Left cardiac atrium (tissue), 4 donors: ENCODE measurements at regions not wholly inside any gene's neighbourhood (a gene's known extent, or its start where the extent isn't known, plus 50 kb on each side); places are given as distances from the start of the nearest gene placed in this dataset.

Experiments used
- ATAC-seq, 2 donors: fragments of 200-7000 bp; cut with Tn5 transposase; one replicate each; pipeline ENCODE4 v1.9.1; 2020; ENCODE audit warnings: mild to moderate bottlenecking in 2 of 2, moderate library complexity in 2 of 2
- DNase-seq: peaks from one replicate; pipeline ENCODE4 v3.0.0-alpha.2; 2020
- intact Hi-C, 2 donors: fragments of 100-400 bp; cut with DNase I; formaldehyde crosslinking; loops; one replicate each; pipeline versions ENCODE4 v1.14.1 to v1.15.1; 2022 to 2023
- donor health status: DM: no; HTN: yes; CAD: no.
- donor health status: DM: no; HTN: yes; CAD: no; lungs with severe emphysema.
- donor health status: DM: yes; HTN: yes; CAD: no.
- donor health status: Dilated cardiomyopathy.

DNA sequence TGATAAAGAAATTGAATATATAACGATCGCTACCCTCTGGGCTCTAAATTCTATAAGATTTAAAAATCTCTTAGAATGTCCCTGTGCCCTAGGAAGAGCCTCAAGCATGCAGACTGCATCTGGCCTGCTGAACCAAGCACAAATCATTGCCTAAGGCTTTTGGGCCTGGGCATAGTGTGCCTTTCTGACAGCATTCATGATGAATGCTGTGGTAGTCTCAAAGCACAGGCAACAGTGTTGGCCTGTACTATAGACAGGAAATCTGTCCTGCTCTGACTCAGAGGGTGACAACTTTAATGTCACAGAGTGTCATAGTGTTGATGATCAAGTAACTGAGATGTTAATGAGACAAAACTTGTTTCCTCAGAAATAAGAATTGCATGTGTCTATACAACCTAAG is 717.3 kb downstream of the STIM2 start:
- no peak for ATAC-seq
- no peak for DNase-seq
- intact Hi-C loops: no loop called here

DNA sequence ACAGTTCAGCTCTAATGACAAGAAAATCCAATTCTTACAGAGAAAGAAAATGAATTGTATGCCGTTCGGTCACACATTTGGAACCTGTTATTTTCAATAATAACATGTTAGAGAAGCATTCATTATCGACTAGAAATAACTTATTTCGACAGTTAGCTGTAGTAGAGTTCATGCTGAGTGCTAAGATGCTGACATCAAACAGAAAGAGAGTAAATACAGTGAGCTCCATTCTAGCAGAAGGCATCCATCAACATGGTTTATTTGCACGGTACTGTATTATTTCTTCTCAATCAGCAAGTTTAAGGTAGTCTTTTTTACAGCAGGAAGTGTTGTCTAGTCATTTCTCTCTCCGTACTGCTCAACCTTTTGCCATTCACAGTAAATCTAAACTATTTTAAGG is 732.1 kb downstream of the STIM2 start:
- ATAC-seq (no peak), DNase-seq (no peak)
- intact Hi-C loops: no loop called here

DNA sequence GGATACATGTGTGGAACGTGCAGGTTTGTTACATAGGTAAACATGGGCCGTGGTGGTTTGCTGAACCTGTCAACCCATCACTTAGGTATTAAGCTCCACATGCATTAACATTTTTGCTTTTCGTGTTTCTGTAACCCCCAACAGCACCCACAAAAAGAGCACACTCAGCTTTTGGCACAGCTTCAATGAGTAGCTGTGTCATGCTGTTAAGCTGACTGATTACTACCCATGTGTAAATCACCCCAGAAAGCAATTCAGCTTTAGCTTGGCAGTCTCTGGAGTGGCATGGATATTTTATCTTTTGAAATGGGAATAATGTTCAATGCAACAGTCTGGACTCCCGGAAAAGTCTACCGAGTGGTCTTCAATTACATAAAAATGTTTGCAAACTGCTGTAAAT is 734.3 kb downstream of the STIM2 start:
- intact Hi-C loops: no loop called here
- ATAC-seq (no peak), DNase-seq (no peak)

DNA sequence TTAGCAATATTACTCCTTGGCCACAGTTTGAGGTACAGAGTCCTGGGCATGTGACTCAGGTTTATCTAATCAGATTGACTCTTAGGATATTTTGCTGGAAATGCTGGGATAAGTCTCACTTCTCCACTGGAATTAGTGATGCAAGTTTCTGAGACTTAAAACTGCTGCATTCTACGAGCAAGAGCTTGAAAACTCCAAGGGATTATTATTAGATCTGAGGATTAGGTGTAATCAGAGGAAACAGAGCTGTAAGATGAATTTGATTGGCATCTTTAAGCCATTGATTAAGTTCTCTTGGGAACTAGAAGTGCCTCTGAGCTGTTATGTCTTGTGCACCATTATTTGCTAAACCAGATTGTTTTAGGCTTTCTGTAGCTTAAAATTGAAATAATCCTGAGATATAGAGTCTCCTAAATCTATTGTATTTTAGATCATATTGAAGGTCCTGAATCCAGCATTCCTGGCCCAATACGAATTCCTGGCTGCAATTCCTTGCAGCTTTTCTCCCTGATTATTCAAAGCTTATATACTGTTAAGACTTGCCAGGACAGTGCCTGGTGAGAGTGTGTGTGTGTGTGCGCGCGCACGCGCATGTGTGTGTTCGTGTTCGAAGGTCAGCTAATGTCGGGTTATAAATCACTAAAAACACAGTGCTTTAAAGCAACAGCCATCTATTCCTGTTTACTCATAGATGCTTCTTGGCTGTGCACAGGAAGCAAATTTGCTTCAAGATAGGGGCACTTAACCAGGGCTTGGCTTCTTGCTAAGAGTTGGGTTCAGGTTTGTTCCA is 735.1 kb downstream of the STIM2 start:
- ATAC-seq (no peak), DNase-seq (no peak)
- intact Hi-C loops: no loop called here

DNA sequence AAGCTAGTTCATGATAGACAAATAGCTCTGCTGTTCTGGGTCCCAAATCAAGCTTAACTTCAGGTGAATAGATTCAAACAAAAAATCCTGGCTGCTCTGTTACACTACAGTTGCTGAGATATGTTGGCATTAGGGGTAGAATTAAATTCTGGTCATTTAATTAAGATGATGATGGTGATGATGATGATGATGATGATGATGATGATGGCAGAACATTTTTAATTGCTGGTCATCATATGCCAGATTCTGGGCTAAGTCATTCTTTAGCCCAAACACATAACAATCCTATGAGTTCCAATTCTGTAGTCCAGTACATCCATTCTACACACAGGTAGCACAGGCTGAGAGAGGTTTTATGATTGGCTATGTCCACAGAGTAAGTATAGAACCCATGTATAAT is 741.5 kb downstream of the STIM2 start:
- no peak for ATAC-seq

DNA sequence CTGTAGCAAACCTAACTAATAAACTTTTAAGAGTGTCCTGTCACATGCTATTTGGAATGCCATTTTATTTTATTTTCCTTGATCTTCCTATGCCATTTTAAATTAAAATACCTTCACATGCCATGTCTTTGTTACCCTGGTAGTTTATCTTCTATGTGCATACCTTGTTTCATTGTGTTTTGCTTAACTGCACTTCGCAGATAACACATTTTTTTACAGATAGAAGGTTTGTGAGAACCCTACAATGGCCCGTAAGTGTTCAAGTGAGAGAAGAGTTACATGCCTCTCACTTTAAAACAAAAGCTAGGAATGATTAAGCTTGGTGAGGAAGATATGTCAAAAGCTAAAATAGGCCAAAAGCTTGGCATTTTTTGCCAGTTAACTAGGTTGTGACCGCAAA is 744.1 kb downstream of the STIM2 start:
- intact Hi-C loops: no loop called here
- no peak for ATAC-seq
- DNase-seq: no peak

More for the DNA sequence above, 741.5 kb downstream of the STIM2 start:
- DNase-seq: no peak
- intact Hi-C loops: no loop called here

DNA sequence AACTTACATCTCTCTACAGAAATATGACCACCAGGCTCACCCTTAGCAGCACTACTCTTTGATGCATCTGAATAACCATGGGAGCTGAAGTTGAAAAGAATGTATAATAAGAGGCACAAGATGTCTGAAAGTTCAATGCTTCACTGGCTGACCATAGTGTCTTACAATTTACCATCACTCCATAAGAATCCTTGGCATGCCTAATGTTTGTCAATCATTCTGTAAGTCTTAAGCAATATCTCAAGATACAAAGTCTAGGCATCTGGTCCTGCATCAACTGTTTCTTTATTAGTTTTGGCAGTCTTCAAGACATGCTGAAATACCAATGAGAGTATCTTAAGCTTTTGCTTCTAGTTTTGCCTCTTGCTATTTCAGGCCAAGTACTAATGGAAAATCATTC is 755.5 kb downstream of the STIM2 start:
- intact Hi-C loops: no loop called here
- DNase-seq: no peak
- ATAC-seq: no peak

DNA sequence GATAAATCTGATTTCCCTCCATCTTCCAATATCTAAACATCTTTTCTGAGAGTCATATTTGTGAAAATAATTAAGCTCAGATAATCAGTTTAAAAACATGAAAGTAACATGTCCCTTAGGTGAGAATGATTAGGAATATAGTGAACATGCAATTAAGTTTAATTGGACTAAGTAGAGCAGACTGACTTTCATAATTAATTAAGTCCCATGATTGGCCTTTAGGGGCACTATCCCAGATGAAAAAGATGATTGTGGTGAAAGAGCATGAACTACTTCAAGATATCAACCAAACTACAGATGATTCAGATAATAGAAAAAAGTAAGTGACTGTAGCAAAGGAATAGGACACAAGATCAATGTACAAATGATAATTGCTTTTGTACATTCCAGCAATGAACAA is 758.8 kb downstream of the STIM2 start:
- intact Hi-C loops: no loop called here
- no peak for DNase-seq
- no peak for ATAC-seq

DNA sequence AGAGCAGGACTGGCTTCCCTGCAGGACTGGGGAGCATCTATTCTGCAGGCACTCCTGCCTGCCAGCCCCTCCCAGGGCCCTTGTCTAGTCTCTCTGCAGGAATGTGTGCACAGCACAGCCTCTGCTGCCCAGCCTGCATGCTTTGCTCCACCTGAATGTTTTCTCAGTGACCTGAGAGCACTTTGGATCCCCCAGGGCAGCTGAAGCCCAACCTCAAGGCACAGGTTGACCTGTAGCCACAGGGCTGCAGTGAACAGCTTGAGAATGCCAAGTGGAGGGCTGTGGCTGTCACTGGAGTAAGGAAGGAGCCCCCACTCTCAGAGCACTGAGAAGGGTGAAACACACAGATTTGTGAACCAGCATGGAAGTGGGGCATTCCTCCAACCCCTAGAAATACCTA is 760.2 kb downstream of the STIM2 start:
- ATAC-seq: no peak
- intact Hi-C loops: no loop called here
- DNase-seq: no peak

DNA sequence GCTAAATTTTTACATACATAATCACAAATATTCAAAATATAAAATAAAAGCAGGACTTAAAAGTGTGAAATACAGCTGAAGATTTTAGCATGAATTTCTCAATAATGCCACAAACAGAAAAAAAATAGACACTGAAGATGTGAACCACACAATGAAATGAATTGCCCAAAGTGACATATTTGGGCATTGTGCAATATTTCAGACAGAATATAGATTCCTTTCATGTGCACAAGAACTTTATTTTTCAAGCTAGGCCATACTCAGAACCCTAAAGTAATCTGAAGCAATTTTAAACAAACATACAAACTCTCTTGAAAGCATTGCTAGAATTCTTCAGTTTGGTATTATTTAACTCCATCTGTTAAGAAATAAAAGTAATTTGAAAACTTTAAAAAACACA is 764.1 kb downstream of the STIM2 start:
- ATAC-seq (no peak), DNase-seq (no peak)
- intact Hi-C loops: no loop called here

DNA sequence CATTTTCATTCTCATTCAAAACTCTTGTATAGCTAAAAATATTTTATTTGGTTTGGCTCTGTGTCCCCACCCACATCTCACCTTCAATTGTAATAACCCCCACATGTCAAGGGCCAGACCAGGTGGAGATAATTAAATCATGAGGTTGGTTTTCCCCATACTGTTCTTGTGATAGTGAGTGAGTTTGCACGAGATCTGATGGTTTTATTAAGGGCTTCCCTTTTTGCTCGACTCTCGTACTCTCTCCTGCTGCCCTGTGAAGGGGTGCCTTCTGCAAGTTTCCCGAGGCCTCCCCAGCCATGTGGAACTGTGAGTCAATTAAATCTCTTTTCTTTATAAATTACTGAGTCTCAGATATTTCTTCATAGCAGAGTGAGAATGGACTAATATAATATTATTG is 768.0 kb downstream of the STIM2 start:
- ATAC-seq: no peak
- DNase-seq: no peak
- intact Hi-C loops: no loop called here

DNA sequence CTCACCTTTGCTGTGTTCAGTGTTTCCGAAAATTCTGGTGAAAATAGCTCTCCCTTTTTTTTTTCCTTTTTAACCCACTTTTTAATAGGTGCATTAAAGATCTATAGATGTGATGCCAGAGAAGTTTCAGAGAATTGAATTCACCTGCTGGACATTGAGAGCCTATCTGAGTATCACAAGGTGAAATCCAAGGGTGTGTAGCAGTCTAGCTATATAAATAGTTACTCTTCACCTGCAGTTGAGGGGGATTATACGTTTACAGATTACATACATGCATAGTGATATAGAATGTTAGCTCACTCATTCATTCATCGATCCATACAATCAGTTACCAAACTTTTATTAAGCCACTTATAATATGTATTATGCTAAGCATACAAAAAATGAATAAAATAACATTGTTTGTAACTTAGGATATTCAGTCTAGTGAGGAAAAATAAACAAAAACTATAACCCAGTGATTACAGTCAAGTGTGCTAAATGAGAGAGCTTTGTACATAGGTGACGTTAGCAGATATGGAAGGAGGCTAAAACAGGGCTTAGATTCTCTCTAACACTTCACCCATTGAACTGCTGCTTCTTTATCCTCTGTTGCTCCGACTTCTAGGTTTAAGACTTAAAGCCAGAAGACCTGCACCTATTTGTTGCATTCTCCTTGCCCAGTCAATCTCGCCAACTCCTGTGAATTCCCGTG is 769.0 kb downstream of the STIM2 start:
- no peak for DNase-seq
- no peak for ATAC-seq
- intact Hi-C loops: no loop called here

DNA sequence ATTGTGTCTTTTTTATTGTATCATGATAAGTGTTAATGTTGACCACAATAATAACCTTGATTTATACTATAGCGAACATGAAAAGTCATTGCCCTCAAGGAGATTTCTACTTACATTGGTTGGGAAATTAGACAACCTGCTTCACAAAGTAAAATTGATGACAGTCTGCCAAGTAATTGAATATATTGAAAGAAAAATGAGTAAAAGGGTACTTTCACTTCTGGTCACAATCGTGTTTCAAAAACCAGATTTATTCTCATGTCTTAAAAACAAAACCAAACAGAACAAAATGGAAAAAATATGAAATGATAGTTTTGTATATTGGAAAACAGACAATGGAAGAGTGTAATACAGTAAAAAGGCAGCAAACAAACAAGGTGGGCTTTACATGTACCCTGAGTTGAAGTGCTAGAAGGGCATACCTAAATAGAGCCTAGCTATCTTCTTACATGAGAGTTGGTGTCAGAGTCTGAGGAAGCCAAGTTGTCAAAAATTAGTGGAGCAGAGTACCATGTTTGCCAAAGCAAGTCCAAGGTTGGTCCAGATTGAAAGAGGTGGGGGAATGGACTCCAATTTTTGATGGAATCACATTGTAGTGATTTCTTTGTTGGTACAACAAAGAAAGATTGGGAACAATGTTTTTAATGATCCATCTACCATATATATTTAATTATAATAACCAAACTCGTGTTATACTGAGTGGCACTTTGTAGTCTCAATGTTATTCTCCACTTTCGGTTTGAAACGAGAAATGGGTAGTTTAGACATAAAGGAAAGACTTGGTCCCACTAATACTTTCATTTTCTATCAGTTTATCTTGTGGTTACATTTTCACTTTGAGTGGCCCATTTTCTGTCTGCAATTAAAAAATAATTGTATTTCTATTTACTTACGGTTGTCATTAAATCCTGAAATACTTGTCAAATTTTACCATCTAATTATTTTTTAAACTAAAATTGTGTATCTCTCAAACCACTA is 775.6 kb downstream of the STIM2 start:
- ATAC-seq: no peak
- intact Hi-C loops: no loop called here
- no peak for DNase-seq

DNA sequence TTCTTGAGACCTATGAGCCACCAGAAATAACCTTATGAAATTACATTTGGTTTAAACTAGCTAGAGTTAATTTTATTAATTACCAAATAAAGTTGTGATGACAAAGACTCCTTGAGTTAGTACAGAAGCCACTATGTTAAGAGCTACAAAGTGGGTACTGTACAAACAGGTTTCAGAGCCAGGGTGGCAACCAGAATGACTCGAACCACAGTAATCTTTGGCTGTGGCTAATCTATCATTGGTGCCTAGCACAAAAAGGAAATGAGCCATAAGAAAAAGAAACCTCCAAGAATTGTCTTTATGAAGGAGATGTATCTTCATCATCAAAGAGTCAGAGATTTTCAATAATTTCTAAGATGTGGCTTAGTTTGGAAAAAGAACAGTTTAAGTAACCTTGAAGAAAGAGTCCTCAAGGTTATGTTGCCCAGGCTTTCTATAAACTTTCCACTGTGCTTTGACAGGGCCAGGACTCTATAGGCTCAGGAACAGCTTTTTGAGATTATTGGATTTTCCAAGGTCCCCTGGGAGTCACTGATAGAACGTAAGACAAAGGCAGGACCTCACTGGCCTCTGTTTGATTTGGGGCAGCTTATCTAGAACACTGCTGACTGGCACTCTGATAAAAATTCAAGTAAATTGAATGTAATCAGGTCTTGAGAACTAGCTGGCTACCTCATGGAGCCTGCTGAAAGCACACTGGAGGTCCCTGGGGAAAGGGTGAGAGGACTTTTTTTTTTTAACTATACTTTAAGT is 777.7 kb downstream of the STIM2 start:
- intact Hi-C loops: no loop called here
- ATAC-seq: no peak
- no peak for DNase-seq

DNA sequence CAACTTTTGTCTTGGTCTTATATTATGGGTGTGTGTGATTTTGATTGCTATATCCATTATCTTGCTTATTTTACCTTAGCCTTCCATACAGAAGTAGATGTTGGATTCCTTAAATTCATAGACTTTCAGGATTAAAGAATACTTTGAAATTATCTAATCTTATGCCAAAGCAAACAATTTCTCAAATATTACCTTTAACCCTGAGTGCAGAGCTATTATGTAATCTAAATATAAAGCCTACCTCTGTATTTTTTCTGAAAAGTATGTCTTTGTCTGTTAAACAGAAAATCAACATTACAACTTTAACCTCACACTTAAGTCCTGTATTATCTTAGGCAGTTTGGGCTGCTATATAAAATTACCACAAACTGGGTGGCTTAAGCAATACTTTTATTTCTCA is 782.5 kb downstream of the STIM2 start:
- intact Hi-C loops: no loop called here
- no peak for ATAC-seq

DNA sequence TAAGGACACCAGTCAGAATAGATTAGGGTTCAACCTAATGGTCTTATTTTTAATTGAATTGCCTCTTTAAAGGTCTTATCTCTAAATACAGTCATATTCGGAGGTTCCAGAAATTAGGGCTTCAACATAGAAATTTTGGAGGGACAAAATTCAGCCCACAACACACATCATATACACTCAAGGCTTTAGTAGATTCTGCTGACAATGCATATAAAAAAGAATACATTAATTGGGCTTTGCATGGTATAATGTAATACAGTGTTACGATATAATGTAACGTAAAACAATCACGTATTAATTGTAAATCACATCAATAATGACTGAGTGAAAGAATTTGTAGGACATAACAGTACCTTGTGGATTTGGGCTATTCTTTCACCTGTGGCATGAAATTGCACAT is 787.8 kb downstream of the STIM2 start:
- intact Hi-C loops: no loop called here
- DNase-seq: no peak
- no peak for ATAC-seq

More for the DNA sequence above, 782.5 kb downstream of the STIM2 start:
- no peak for DNase-seq

DNA sequence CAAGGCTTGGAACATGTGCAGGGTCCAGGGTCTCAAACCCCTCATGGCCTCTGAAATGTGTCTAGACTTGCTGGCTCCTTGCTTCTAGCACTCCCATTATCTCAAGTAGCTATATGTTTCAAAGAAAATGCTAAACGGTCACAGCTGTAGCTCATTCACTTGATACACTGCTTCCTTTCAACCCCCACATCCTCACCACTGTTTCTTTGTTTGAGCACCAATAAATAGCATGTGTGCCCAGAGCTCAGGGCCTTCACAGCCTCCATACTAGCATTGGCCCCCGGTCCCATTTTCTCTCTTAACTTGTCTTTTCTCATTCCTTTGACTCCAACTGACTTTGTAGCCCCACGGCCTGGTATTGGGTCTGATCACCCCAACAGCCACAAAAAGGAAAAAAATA is 801.8 kb downstream of the STIM2 start:
- DNase-seq (no peak), ATAC-seq (no peak)
- intact Hi-C loops: no loop called here

DNA sequence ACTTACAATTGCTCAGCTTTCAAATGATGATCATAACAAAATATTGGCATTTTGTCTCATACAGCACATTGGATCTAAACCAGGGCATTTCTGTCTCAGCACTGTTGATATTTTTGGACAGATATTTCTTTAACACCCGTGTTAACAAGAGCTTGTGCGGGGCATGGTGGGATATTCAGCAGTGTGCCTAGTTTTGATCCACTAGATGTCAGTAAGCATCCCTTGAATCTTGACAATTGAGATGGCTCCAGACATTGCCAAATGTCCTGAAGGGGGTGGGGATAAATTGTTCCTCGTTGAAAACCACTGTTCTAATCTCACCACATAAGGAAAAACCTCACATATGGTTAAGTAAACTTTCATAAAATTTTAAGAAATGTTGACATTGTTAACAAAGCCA is 806.3 kb downstream of the STIM2 start:
- no peak for ATAC-seq
- intact Hi-C loops: no loop called here
- no peak for DNase-seq

DNA sequence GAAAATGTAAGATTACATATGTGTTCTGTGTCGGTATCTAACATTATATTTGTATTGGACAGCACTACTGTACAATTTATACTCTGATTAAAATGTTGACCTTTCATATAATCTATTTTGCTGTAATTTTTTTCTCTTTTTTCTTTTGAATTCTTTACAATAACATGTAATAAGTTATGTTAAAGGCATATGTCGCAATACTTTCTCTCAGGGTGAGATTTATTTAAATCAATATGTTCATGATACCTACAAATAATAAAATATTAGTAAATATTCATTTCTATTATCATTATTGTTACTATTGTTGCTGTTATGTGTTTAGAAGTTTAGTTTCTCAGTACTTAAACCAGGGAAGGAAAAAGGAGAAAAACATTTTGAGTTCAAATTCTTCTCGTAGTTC is 807.4 kb downstream of the STIM2 start:
- DNase-seq (no peak), ATAC-seq (no peak)
- intact Hi-C loops: no loop called here
